Left hindlimb (tissue), 1 donor: ENCODE measurements at regions not wholly inside any gene's neighbourhood (a gene's known extent, or its start where the extent isn't known, plus 50 kb on each side); places are given as distances from the start of the nearest gene placed in this dataset.

Experiments
- DNase-seq: peaks from one replicate; pipeline ENCODE4 v3.0.0-alpha.2; 2018

- DNase-seq, result no peak
These were observed 378.6 kb downstream of the GADD45G start for GRCh38 chr9:89983411-89983810.

- DNase-seq, result no peak
These were observed 379.4 kb downstream of the GADD45G start for GRCh38 chr9:89984214-89984613.

- no peak for DNase-seq
These were observed 380.3 kb downstream of the GADD45G start for GRCh38 chr9:89985068-89985467.

GRCh38 chr9:89986190-89986589 is 381.4 kb downstream of the GADD45G start:
- DNase-seq, result no peak

- no peak for DNase-seq
These were observed 383.6 kb downstream of the GADD45G start for GRCh38 chr9:89988458-89988857.

- no peak for DNase-seq
These were observed 386.5 kb downstream of the GADD45G start for GRCh38 chr9:89991204-89991790.

GRCh38 chr9:89992326-89993198 is 387.8 kb downstream of the GADD45G start:
- DNase-seq, result no peak

GRCh38 chr9:89993678-89994630 is 389.1 kb downstream of the GADD45G start:
- DNase-seq, result no peak

- DNase-seq, result no peak
These were observed 390.3 kb downstream of the GADD45G start for GRCh38 chr9:89994988-89995613.

GRCh38 chr9:89996116-89996515 is 391.3 kb downstream of the GADD45G start:
- no peak for DNase-seq

- no peak for DNase-seq
These were observed 392.0 kb downstream of the GADD45G start for GRCh38 chr9:89996773-89997172.

- no peak for DNase-seq
These were observed 393.8 kb downstream of the GADD45G start for GRCh38 chr9:89998633-89999032.

GRCh38 chr9:89999176-89999533 is 394.3 kb downstream of the GADD45G start:
- DNase-seq, result no peak

GRCh38 chr9:89999534-90000370 is 394.9 kb downstream of the GADD45G start:
- peak; percentile 73 for DNase-seq

GRCh38 chr9:90000925-90001324 is 396.1 kb downstream of the GADD45G start:
- no peak for DNase-seq

- no peak for DNase-seq
These were observed 396.9 kb downstream of the GADD45G start for GRCh38 chr9:90001747-90002146.

GRCh38 chr9:90002397-90003271 is 397.8 kb downstream of the GADD45G start:
- DNase-seq, result peak; percentile 79

GRCh38 chr9:90005388-90005787 is 400.6 kb downstream of the GADD45G start:
- no peak for DNase-seq

- no peak for DNase-seq
These were observed 403.0 kb downstream of the GADD45G start for GRCh38 chr9:90007516-90008440.

- no peak for DNase-seq
These were observed 404.6 kb downstream of the GADD45G start for GRCh38 chr9:90009447-90009846.
